ENCODE measurements at regions not wholly inside any gene's neighbourhood (a gene's known extent, or its start where the extent isn't known, plus 50 kb on each side); places are given as distances from the start of the nearest gene placed in this dataset.

- H3K4me2 ChIP-seq: no peak overlapping the region
- no peak overlapping the region for H3K27ac ChIP-seq (ENCODE audit: low read depth in 2 of 2, low read length in 1 of 2)
- no peak for DNase-seq
- no peak overlapping the region for H2AFZ ChIP-seq (ENCODE audit: low read depth)
- H3K9me3 ChIP-seq: no peaks in the 10 kb centered on the region
- peaks cover 16 to 19% of the 10 kb centered on the region in 2 experiments; a peak in 2 of 4 replicates for H3K4me1 ChIP-seq (ENCODE audit: control insufficient read depth in 1 of 2, insufficient read depth in 2 of 2, low read depth in 1 of 2, low read length in 1 of 2)
- TF ChIP-seq FOXM1 (IDR thresholded peaks at IDR 0.05; ENCODE audit: low read depth) (no peak), RCOR1 (IDR thresholded peaks at IDR 0.05; ENCODE audit: low read length) (no peak), REST (IDR thresholded peaks at IDR 0.05; ENCODE audit: low read depth, low read length) (no peak), ZBTB33 (IDR thresholded peaks at IDR 0.05; ENCODE audit: borderline replicate concordance, low read depth) (no peak), FOSL2 (IDR thresholded peaks at IDR 0.05; ENCODE audit: borderline replicate concordance, low read depth) (no peak), USF2 (IDR thresholded peaks at IDR 0.05; ENCODE audit: borderline replicate concordance, low read depth, low read length) (no peak), MXI1 (IDR thresholded peaks at IDR 0.05; ENCODE audit: low read depth, low read length) (no peak), TEAD4 (IDR thresholded peaks at IDR 0.05; ENCODE audit: borderline replicate concordance, insufficient read depth) (no peak), SIN3A (IDR thresholded peaks at IDR 0.05; ENCODE audit: borderline replicate concordance, low read depth, low read length) (no peak), MEF2A (IDR thresholded peaks at IDR 0.05; ENCODE audit: borderline replicate concordance, low read depth) (no peak), NFIC (IDR thresholded peaks at IDR 0.05; ENCODE audit: borderline replicate concordance) (no peak)
- TF ChIP-seq, protein P1, sequence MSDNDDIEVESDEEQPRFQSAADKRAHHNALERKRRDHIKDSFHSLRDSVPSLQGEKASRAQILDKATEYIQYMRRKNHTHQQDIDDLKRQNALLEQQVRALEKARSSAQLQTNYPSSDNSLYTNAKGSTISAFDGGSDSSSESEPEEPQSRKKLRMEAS (IDR thresholded peaks at IDR 0.05; ENCODE audit: low read depth): no peak
- 70% methylated on average over 7 of the region's 7 CpGs for WGBS (ENCODE audit: low lambda C conversion rate)
- H3K9ac ChIP-seq: no peak overlapping the region
- ChIA-PET CTCF (interaction anchor here (0.5 to 2.3 kb wide), 6 partner anchors 9 to 211 kb away, joined by 3 to 9 read pairs (median 3); no protein-coding TSS in a partner anchor), POLR2A (no interaction called here)
- H3K27me3 ChIP-seq (ENCODE audit: insufficient read depth): no peaks in the 10 kb centered on the region
- H3F3A ChIP-seq (replicated peaks; ENCODE audit: insufficient read depth): peaks cover 6% of the 10 kb centered on the region
- no peak overlapping the region for H3K4me3 ChIP-seq (ENCODE audit: low read depth in 2 of 2, low read length in 1 of 2)
- no peaks in the 10 kb centered on the region for H3K36me3 ChIP-seq (replicated peaks in 1 of 2; ENCODE audit: control insufficient read depth in 1 of 2, insufficient read depth in 2 of 2, low read length in 1 of 2)
- H3K79me2 ChIP-seq (ENCODE audit: insufficient read depth): no peaks in the 10 kb centered on the region
- no peaks in the 10 kb centered on the region for H3K9me2 ChIP-seq
- no peaks in the 10 kb centered on the region for H4K20me1 ChIP-seq (ENCODE audit: insufficient read depth)
These were observed 76.8 kb upstream of the FRMD4A start for GRCh38 chr10:14407567-14407966.

Measured in SK-N-SH (cell line).